Breast epithelium (tissue), 3 donors: ENCODE measurements at regions not wholly inside any gene's neighbourhood (a gene's known extent, or its start where the extent isn't known, plus 50 kb on each side); places are given as distances from the start of the nearest gene placed in this dataset.

ENCODE experiments used
- POLR2A ChIP-seq: fragments of 450-650 bp; IDR thresholded peaks from one replicate; pipeline ENCODE4 v1.6.1; 2016; ENCODE audit warnings: antibody characterized with exemption, mild to moderate bottlenecking, moderate library complexity
- POLR2AphosphoS5 ChIP-seq, 3 donors: sonication (generic); formaldehyde crosslinking; IDR thresholded peaks; one replicate each; pipeline ENCODE4 v1.6.1; 2017; ENCODE audit warnings: antibody characterized with exemption in 3 of 3
- TF ChIP-seq, protein P1 (sequence below), 3 donors: fragments of 450-650 bp; IDR thresholded peaks; one replicate each; pipeline ENCODE4 v1.5.1; 2016 to 2017; ENCODE audit warnings: antibody characterized with exemption in 3 of 3, mild to moderate bottlenecking in 3 of 3, moderate library complexity in 3 of 3

- TF ChIP-seq, protein P1, sequence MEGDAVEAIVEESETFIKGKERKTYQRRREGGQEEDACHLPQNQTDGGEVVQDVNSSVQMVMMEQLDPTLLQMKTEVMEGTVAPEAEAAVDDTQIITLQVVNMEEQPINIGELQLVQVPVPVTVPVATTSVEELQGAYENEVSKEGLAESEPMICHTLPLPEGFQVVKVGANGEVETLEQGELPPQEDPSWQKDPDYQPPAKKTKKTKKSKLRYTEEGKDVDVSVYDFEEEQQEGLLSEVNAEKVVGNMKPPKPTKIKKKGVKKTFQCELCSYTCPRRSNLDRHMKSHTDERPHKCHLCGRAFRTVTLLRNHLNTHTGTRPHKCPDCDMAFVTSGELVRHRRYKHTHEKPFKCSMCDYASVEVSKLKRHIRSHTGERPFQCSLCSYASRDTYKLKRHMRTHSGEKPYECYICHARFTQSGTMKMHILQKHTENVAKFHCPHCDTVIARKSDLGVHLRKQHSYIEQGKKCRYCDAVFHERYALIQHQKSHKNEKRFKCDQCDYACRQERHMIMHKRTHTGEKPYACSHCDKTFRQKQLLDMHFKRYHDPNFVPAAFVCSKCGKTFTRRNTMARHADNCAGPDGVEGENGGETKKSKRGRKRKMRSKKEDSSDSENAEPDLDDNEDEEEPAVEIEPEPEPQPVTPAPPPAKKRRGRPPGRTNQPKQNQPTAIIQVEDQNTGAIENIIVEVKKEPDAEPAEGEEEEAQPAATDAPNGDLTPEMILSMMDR (IDR thresholded peaks at IDR 0.05): peak; percentile 32 to 60 (median 35)
- no peak for TF ChIP-seq POLR2A
- no peak for TF ChIP-seq POLR2AphosphoS5 (IDR thresholded peaks at IDR 0.05)
Observed at GRCh38 chr15:62847900-62848489, 194.6 kb upstream of the TPM1 start.
